Right hindlimb (tissue), 1 donor: ENCODE measurements at regions not wholly inside any gene's neighbourhood (a gene's known extent, or its start where the extent isn't known, plus 50 kb on each side); places are given as distances from the start of the nearest gene placed in this dataset.
A peak's percentile ranks its signal among the peaks of the same experiment; 100 is the strongest.

ENCODE experiments used
- DNase-seq: peaks from one replicate; pipeline ENCODE4 v3.0.0-alpha.2; 2018

DNA sequence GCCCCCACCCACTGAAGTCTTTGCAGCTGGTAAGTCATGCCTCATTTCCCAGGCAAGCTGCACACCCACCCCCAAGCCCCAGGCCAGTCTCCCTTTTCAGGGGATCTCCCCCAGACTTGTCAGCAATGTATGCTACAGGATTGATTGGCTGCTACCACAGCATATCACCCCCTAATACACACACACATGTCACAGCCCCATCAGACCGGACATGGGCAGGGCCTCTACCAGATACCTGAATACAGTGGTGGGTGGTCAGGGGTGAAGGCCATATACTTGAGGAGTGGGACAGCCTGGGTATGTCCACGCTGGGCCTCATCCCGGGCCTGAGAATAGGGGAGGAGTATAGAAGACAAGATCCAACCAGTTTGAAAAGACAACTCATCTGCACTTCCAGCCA is 63.4 kb upstream of the ARAP3 start:
- no peak for DNase-seq

DNA sequence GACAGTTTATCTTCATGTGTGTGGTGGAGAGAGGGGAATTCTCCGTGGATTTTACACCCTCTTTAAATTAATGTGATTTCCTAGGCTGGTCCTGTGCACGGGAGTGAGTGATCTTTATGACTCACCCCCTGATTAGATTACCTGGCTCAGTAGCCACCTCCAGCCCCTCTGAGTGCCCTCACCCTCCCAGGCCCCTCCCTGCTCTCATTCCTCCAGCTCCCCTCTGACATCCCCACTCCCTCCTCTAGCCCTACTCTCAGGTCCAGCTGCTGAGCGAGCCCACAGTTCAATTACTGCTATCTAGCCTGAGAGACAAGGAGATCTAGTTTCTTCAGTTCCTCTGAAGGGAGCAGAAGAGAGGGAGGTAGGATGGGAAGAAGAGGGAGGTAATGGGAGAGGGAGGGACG is 61.8 kb upstream of the ARAP3 start:
- no peak for DNase-seq

DNA sequence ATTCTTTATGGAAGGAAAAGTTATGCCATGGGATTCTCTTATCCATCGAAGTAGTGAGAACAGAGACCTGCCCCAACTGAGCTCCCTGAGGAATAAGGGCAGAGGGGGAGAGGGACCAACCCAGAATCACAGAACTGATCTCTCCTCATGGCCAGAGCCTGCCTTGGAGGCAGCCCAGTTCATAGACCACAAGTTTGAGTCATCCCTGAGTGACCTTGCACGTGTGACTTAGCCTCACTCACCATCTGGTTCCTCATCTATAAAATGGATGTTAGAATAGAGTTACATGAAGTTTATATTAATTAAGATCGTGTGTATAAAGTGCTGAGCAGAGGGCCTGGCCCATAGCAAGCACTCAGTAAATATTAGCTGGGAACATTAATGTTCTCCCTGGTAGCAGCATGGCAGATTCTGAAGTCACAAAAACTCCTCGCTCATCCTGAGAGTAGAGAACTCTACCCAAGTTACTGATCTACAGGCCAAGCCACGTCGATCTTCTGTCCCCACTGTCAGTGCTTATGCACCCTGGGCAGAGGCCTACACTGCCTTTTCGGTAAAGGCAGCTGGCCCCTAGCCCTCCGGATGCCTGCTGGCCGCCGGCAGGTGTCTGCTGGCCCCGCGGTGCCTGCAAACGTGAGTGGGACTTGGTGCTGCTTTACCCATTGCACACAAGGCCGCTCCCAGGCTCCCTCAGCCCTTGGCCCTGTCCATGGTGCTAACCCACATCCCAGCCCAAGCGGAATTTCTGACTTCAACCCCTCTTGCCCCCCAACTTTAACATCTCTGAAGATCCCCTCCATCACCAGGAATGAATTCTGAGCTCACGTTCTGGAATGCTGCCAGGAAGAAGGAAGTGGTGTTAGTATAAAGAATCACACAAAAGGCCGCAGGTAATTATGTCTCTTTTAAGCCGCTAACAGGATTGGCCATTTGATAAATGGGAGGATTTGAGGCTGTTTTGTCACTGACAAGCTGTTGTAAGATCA is 61.1 kb upstream of the ARAP3 start:
- DNase-seq = peak; percentile 45

GRCh38 chr5:141742144-141742543 is 60.1 kb upstream of the ARAP3 start:
- DNase-seq = no peak

- no peak for DNase-seq
Measured at GRCh38 chr5:141740885-141741284, 58.9 kb upstream of the ARAP3 start.

- DNase-seq = no peak
Measured at GRCh38 chr5:141737535-141737934, 55.5 kb upstream of the ARAP3 start.

GRCh38 chr5:141735823-141736222 is 53.8 kb upstream of the ARAP3 start:
- no peak for DNase-seq

DNA sequence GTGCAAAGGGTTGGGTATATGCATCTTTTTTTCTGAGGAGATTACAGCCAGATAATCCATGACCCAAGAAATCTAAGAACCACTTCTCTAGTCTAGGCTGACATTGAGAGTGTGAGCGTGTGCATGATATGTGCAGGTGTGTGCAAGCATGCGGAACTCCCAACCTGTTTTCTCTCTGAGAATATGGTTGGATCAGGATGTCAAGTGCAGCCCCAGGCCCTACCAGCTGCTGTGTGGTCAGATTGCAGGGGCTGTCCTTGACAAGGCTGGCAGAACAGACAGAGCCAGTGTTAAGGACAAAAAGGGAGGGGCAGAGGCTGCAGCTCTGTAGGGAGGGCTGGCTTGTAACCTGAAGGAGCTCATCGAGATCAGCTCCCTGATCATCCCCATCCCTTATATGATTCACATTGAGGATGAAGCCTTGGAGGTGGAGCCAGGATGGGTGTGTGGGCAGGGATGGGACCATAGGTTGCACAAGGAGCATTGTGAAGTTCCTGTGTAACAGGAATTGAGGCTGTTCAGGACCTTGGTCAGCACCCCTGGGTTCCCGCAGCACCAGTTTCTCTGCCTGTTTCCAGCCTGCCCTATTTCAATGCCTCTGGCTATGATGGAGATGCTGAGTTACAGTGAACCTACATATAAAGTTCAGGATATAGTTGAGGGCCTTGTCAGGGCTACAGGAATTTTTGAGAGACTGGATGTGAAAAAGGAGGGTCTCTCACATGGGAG is 52.6 kb upstream of the ARAP3 start:
- DNase-seq = peak; percentile 54

- DNase-seq = no peak
Measured at GRCh38 chr5:141733198-141733597, 51.2 kb upstream of the ARAP3 start.

DNA sequence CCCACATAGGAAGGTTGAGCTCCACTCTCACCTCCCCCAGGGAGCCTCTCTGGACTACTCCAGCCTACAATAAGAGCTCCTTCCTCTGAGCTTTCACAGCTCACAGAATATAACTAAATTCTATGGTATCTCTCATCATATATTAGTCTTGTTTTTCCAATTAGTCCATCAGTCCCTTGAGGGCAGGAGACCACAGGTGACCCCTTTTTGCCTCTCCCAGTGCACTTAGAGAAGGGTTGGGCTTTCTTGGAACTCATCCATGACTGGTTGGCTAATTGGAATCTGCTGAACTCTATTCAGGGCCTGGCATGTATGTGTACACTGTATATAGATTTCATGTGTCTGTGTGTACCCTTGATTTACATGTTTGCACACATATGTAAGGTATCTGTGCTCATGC is 50.4 kb upstream of the ARAP3 start:
- DNase-seq = no peak
